Dedifferentiated amniotic fluid mesenchymal stem cell (primary cell): ENCODE measurements at regions not wholly inside any gene's neighbourhood (a gene's known extent, or its start where the extent isn't known, plus 50 kb on each side); places are given as distances from the start of the nearest gene placed in this dataset.

Experiments
- DNase-seq: peaks from one replicate; pipeline ENCODE4 v3.0.0-alpha.2; 2016; ENCODE audit errors: extremely low spot score

DNA sequence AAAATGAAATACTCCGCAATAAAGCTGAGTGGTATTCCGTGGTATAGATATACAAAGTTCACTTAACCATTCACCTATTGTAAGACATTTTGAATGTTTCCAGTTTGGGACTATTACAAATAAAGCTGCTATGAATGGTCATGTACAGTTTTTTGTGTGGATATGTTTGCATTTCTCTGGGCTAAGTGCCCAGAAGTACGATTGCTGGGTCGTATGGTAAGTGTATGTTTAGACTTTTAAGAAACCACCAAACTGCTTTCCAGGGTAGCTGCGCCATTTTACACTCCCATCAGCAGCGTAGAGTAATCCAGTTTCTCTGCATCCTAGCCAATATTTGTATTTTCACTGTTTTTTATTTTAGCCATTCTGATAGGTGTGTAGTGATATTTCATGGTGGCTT lies 208.4 kb upstream of the TLE3 start:
- no peak for DNase-seq

DNA sequence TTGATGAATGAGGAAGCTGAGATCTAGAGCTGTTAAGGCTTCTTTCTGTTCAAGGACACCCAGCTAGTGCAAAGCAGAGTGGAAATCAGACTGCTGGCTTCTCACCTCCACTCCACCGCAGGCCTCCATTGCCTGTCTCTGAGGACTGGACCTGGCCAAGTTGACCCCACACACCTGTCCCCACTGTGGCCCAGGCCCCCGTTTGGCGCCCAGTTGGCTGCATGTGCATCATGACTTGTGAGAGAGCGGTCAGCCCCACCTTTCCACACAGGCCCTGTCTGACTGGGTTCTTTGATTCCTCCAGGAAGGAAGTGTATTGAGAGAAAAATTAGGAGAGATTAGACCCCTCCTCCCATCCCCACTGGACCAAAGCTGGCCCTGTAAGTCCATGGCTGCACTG lies 206.3 kb upstream of the TLE3 start:
- no peak for DNase-seq

DNA sequence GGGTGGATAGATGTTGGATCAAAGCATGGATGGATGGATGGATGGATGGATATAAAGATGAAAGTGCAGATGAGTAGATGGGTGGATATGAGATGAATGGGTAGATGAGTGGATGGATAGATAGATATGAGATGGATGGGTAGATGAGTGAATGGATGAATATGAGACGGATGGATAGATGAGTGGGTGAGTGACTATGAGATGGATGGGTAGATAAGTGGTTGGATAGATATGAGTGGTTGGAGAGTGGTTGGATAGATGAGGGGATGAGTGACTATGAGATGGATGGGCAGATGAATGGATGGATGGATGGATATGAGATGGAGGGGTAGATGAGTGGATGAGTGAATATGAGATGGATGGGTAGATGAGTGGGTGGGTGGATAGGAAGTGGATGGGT lies 204.6 kb upstream of the TLE3 start:
- DNase-seq: no peak

DNA sequence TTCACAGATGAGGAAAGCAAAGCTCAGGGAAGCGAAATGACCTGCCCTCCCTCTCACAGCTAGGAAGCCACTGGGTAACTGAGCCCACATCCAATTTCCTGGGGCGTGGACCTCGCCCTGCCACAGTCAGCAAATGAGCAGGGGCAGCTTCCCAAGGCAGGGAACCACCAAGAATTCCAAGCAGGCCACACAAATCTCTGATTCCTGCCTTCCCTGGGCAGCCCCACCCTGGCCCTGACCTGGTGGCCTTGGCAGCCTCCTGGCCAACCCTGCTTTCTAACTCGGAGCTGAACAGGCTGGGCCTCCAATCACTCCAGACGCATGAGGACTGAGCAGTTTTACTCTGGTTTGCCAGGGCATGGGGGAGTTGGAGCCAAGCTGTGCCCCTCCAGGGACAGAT lies 203.7 kb upstream of the TLE3 start:
- no peak for DNase-seq

DNA sequence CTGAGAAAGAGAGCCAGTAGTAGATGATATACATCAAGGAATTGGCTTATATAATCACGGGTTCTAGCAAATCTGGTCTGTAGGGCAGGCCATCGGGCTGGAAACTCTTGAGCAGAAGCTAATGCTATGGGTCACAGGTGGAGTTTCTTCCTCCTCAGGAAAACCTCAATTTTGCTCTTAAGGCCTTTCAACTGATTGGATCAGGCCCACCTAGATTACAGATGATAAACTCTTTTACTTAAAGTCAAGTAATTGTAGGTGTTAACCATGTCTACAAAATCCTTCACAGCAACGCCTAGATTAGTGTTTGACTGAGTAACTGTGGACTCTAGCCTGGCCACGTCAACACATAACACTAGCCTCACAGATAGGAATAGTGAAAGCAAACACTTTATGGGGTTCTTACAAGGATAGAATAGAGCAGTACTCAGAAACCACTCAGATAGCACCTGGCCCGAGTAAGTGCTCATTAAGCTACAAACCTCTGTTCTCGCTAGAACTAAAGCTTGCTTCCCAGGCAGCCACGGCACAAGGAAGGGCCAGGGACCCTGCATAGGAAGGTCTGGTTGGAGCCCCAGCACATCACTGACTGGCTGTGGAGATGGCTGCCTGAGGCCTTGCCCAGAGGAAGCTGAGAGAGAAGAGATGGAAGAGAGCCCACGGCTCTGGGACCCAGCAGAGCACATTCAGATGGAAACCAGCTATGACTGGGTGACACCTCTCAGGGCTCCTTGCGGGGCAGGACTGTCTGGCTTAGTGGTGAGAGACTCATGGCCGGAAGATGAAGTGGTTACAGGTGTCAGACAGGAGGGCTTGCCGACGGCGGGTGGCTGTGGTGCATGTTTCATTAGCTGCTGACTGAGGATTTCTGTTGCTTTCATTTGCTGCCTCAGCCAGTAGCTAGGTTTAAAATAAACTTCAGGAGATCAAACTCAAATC lies 202.5 kb upstream of the TLE3 start:
- no peak for DNase-seq

DNA sequence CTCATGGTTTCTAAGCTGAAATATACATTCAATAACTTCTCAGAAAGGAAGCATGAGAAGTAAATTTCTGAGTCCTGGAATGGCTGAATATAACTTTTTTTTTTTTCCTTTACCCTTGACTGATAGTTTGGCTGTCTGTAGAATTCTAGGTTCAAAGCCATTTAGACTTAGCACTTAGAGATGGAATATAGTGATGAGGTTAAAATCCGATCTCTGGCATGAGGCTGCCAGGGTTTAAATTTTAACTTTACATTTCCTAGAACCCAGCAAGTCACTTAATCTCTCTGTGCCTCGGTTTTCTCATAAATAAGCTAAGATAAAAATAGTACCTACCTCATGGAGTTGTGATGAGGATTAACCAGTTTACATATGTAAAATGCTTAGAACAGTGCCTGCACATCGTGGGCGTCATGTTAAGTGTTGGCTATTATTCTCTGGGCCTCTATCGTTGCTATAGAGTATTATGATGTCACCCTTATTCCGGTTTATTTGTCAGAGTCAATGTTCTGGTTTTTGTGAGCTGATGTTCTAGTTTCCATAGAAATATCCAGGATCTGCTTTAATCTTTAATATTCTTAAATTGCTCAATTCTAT lies 199.8 kb upstream of the TLE3 start:
- no peak for DNase-seq

DNA sequence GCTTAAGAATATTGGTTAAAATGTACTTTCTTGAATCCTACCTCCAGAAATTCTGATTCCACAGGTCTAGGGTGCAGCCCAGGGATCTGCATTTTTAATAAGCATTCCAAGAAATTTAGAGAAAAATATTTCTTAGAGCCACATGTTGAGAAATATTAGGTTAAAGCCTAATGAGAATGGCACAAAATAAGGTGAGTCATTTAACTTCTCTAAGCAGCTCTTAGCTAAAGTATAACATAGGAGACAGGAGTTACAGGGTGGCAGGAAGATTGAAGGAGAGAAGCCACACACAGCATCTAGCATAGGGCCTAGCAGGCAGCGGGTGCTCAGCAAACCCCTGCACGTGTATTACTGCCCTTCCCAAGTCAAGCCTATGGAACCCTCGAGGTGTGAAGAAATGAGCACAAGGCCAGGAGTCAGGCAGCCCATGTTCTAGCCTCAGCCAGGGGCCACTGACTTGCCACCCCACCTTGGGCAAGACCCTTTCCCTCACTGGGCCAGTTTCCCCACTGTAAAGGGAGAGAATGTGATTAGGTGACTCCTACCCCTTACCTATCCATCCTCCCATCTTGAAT lies 197.1 kb upstream of the TLE3 start:
- DNase-seq: no peak

DNA sequence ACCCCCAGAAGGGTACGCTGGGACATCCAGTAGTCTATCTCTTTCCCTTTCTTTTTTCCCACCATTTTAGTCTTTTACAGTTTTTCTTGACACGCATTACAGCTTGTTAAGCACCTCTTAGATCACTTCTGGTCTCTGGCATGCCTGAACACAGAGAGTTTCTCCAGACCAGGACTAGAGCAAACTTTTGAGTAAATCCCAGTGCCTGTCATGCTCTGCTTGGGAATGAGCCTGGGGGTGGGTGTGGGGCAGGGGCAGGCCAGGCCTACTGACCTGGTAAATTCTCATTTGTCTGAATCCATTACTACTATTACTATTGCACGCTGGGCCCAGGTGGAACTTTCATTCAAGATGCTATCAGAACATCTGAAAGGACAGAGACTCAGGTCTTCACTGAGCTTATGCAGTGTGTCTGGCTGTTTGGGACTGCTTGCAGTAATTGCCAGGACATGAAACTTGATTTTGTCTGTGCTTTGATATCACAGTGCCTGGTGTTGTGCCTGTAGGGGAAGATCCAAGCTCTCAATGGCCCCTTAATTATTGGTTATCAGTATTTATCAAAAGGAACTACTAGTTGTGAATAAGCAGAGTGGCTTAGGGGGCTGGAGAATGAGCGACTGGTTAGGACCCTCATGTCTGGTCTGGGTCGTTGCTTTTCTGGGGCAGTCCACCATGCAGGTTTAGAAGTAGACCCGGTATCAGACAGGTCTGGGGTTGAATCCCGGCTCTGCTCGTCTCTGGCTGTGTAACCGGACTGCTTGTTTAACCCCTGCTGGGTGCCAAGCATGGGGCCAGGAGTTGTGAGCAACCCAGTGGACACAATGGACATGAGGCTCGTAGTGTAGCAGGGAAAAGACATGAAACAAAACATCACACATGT lies 196.1 kb upstream of the TLE3 start:
- DNase-seq: no peak

DNA sequence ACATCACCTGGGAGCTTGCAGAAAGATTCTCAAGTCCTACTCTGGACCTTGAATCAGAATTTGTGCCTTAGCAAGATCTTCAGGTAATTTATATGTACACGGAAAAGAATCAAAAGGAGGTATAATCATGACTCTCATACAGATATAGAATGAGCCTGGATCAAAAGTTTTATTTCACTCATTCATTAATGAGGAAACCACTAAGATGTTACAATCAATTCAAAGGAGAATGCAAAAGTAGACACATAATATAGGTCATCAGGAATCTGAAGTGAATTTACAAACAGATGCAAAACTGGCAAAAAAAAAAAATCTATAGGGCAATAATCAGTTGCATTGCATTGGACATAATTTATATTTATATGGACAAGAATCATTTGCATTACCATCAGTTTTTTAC lies 195.4 kb upstream of the TLE3 start:
- no peak for DNase-seq

DNA sequence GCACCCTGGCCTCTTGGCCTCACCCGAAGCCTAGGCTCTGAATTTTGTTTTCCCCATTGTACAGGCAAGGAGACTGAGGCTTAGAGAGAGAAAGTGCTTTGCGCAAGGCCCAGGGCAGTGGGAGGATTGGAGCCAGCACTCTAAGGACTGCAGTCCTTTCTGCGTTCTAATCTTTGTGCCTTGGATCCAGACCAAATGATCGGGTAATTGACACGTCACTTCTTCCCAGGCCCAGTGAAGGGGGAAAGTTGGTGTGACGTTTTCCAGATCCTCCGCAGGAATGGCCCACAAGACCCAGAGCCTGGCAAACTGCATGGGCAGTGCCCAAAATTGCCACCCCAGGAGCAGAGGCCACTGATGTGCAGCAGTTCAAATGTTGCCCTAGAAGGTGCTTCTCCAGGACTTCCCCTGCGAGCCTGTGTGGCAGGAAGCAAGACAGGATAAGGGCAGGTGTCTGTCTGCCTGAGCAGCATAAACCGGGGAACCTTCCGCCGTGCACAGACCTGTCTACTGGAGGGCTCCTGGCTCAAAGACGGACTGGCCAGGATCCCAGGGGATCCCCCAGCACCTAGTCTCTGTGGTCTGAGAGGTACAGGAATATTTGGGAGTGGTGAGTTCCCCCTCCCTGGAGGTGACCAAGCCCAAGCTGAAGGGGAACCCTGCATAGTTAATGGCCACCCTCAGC lies 194.5 kb upstream of the TLE3 start:
- DNase-seq: no peak

DNA sequence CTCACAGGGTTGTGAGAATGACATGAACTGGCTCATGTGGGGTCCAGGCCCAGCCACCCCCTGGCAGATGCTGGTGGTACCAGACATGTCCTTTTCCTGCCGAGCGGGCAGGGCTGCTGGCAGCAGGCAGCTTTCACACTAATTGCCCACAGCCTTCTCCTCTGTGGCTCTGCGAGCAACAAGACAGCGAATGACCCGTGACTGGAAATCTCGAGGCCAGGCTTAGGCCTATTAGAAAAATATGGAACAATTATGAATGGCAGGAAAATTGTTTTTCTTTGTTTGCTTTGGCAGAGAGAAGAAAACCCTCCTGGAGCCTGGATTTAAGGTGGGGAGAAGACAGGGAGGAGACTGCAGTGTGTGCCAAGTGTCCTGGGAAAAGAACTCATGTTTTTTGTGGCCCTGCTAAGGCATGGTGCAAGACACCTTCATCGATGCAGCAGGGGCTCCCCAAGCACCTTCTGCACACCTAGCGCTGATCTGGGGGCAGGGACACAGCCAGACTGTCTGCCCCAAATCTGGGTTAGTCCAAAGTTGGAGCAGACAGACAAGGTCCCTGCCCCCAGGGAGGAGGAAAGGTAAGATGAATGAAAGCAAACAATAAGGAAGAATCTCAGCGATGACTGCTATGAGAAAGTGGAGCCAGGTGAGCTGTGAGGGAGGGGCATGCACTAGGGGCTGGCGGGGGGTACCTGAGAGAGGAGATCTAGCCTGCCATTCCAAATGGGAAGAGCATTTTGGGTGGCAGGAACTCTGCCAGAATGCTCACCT lies 193.8 kb upstream of the TLE3 start:
- no peak for DNase-seq

DNA sequence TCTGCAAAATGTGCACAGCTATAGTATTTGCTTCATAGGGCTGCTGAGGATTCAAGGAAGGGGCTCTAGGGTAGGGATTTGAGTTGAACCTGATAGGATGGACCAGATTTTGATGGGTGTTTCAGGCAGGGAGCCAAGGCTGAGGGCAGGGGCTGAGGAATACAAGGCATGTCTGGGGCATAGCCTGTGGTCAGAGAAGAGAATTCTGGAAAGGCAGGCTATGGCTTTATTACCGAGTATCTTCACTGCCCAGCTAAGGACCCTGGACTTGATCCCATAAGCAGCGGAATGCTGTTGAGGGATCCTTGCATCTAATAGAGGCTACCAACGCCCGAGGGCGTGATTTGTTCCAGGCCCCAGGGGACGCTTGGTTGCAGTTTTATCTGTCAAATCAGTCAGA lies 193.0 kb upstream of the TLE3 start:
- DNase-seq: no peak

DNA sequence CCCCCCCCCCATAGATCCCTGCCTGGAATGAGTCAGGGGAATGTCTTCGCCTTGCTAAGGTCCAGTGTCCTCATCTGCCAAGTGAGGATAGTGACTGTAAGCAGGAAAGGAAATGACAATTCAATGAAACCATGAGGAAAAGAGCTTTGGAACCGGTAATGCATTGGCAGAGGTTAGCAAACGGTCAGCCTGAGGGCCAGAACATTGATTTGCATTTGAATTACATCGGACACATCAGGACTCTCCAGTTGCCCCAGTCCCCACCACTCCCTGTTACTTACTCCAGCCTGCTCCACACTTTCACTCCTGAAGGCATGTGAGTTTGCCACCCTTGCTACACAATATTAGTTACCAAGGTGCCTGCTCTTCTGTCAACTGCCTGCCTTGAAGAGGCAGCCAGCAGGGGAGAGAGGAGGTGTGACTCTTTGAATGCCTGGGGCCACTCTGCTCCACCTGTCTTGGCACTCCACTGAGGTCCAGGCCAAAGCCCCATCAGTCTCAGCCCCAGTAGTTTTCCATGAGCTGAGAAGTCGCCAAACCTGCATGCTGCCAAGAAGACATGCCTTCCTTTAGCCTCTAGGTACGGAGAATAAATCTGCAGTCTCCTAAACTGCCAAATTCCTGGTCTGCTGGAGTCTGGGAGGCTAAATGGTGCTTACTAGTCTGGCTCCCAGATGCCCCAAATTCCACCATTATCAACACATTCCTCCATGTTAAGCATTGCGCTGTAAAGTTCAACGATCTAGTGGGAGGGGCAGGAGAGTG lies 191.7 kb upstream of the TLE3 start:
- peak; percentile 15 for DNase-seq

DNA sequence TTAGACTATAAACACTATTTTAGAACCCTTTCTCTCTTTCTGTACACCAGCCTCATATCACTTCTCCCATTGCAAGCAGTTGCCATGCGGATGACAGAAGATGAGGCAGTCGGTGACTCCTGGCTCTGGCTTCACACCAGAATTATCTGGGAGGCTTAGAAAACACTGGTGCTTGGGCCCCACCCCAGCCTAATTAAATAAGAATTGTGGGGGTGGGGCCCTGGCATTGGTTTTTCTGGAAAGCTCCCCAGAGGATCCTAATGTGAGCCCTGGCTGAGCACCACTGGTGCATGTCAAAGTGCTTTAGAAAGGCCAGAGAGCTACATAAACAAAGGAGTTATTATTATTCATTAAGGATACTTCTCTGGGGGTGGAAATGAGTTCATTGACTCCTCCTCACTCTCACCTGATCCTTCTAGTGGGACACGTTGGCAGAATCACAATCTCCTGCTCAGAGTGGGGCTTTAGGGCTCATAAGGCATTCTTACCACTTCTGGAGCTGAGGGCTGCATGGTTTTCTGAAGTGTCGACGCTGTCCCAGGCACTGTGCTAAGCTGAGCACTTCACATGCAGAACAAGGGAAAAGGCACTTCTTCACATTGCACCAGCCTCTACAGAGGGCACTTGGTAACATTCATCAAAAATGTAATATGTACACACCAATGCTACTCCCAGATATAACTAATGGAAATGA lies 188.5 kb upstream of the TLE3 start:
- no peak for DNase-seq

DNA sequence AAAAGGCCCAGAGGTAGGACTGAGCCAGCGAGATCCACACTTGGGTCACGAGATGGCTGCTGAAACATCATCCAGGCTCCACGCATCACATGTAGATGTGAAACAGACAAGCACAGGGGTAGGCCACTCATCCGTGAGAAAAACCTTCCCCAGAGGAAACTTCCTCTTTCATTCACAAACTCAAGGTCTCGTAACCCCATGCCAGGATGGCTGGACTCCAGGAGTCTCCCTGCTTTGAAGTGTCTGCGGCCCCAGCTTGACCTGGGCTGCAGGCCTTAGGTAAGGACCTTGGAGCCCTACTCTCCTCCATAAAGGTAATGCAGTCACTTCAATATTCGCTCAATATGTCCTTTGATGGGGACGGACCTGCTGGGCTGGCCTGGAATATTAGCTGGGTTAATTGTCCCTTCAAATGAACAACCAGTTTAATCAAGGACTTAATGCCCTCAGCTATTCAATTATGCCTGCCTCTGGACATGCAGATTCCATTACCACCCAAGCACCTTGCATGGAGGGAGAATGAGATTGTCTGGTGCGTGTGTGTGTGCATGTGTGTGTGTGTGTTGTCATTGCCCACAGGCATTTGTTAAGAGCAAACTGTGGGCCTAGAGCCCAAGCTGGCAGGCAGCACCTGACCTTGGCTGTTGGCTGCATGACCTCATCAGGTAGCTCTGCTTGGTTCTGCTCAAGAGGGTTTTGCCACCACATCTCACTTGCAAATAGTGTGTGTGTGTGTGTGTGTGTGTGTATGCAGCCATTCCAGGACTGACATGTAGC lies 186.9 kb upstream of the TLE3 start:
- DNase-seq: no peak

DNA sequence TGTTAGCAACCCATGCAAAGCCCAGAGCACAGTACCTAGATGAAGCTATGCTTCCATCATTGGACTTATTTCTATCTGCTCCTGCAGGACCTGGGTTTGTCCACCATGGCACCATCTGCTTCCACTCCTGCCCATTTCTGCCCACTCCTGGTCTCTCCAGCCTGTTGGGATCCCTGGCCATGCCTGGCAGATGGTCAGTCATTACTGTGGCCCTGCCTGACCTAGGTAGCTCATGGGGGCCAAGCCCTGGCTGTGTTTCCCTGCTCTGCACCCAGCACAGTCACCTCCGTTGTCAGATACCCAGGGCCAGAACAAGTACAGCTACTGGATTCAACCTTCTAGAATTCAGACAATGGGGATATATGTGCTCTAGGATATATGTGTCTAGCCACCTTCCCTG lies 185.8 kb upstream of the TLE3 start:
- DNase-seq: no peak

DNA sequence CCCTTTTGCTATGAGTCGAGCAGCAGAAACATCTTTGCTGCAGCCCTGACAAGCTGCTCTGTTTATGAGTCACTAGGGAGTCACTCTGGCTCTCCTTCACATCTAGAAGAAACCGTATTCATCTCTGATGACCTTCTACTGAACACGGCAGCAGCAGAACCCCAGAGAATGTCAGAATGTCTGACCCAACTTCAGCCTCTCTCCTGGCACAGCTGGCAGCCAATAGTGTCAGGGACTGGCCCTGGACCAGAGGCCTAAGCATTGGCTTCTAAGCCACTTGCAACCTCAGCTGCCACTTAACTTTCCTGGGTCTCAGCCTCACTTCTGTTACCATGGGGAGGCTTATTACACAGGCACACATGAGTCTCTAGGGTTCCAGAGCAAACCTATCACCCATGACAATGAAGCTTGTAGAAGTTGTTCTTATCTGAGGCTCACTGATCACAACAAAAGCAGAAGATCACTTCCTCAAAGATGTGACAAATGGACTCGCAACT lies 184.1 kb upstream of the TLE3 start:
- peak; percentile 17 for DNase-seq

DNA sequence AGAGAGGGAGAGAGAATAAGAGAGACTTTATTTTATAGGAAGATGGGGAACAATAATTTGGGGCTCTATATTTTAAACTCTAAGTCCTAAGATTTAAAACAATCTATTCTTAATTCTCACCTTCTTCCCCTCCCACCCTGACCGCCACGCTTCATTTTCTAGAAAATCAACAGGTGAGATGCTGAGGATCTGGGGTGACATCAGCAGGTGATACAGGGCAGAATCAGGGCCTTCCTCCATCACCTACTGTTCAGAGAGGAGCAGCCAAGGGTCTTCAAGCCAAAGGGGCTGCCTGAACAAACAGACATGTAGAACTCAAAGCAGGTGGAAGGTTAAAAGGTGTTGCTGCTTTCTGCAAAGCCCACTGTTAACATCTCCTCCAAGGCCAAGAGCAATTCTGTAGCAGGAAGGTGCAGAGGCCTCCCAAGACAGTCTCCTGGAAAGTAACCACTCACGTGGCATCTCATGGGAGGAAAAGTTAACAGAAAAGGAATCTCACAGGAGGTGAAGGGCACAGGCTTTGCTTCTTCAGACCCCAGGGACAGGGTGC lies 183.6 kb upstream of the TLE3 start:
- DNase-seq: no peak
